Activated T-cell treated with anti-CD3 and anti-CD28 coated beads, Interleukin-2, amount 50 U/mL, for 4 hours (primary cell): ENCODE measurements at regions not wholly inside any gene's neighbourhood (a gene's known extent, or its start where the extent isn't known, plus 50 kb on each side); places are given as distances from the start of the nearest gene placed in this dataset.

Experiments
- ATAC-seq, 2 donors: fragments of 200-7000 bp; cut with Tn5 transposase; one replicate each; pipeline ENCODE4 v1.10.0; 2021
- DNase-seq: peaks from one replicate; pipeline ENCODE4 v3.0.0-alpha.2; 2020
- H3K27me3 Mint-ChIP-seq: one replicate; pipeline ENCODE4 v1.8.0; 2021; ENCODE audit warnings: low read depth, mixed read lengths
- H3K36me3 Mint-ChIP-seq: one replicate; pipeline ENCODE4 v1.8.0; 2022; ENCODE audit warnings: mixed read lengths; ENCODE audit not compliant: insufficient read depth
- H3K4me1 Mint-ChIP-seq: one replicate; pipeline ENCODE4 v1.8.0; 2021; ENCODE audit warnings: low read depth, mixed read lengths
- H3K4me3 Mint-ChIP-seq: one replicate; pipeline ENCODE4 v1.8.0; 2021; ENCODE audit warnings: mild to moderate bottlenecking, moderate library complexity, mixed read lengths
- H3K9me3 Mint-ChIP-seq: one replicate; pipeline ENCODE4 v1.8.0; 2021; ENCODE audit warnings: mixed read lengths

DNA sequence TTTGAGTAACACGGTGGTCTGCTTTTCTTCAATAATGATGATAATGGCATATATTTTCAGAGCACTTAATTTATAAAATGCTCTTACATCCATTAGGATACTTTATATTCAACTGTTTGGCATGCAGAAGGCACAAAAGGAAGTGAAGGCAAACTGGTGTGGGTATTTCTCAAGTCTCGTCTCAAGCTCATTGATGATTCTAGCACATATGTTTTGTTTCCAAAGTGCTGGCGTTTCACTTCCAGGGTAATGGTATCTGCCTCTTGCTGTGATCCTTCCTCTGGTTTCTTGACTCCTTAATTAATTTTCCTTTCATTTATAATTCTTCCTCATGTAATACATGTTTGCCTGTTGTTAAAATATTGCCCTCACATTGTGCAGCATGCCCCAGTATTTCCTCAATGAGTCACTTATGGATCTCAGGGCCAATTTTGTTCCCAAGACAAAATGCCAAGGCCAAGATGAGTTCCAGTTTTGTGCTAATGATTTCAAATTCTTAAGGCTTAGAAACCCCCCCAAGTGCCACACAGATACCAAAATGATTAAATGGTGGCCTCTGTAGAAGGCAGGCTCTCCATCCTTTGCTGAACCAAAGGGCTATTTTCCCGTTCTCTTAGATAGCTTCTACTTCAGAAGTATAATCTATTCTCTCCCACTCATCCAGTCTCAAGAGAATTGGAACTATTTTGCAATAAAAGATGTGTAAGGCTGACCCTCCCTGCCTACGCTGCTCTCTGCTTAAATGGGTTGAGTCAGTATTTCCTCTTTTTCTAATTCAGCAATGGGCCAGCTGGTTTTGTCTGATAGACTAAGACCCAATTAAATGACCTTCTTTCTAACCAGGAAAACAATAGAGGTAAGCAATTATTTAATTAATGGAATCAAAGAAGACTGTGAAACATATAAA is 171.2 kb downstream of the ZNF365 start:
- peaks cover 2% of the 10 kb centered on the region for H3K36me3 Mint-ChIP-seq
- H3K4me3 Mint-ChIP-seq = no peak overlapping the region
- peaks cover 4% of the 10 kb centered on the region for H3K27me3 Mint-ChIP-seq
- H3K4me1 Mint-ChIP-seq = no peaks in the 10 kb centered on the region
- DNase-seq (no peak), ATAC-seq (no peak)
- no peaks in the 10 kb centered on the region for H3K9me3 Mint-ChIP-seq

- H3K4me1 Mint-ChIP-seq = no peaks in the 10 kb centered on the region
- H3K4me3 Mint-ChIP-seq = no peak overlapping the region
- DNase-seq (no peak), ATAC-seq (no peak)
- H3K27me3 Mint-ChIP-seq = peaks cover 4% of the 10 kb centered on the region
- H3K9me3 Mint-ChIP-seq = no peaks in the 10 kb centered on the region
- no peaks in the 10 kb centered on the region for H3K36me3 Mint-ChIP-seq
Measured at GRCh38 chr10:62548686-62549085, 174.5 kb downstream of the ZNF365 start.

GRCh38 chr10:62550173-62550572 is 176.0 kb downstream of the ZNF365 start:
- Mint-ChIP-seq H3K27me3 (peaks cover 8% of the 10 kb centered on the region), H3K4me3 (no peak overlapping the region), H3K9me3 (no peaks in the 10 kb centered on the region), H3K4me1 (no peaks in the 10 kb centered on the region), H3K36me3 (no peaks in the 10 kb centered on the region)
- ATAC-seq (no peak), DNase-seq (no peak)

GRCh38 chr10:62554632-62555199 is 180.5 kb downstream of the ZNF365 start:
- ATAC-seq (peak; percentile 52 to 60), DNase-seq (no peak)
- Mint-ChIP-seq H3K36me3 (no peaks in the 10 kb centered on the region), H3K4me3 (no peak overlapping the region), H3K9me3 (no peaks in the 10 kb centered on the region), H3K27me3 (peaks cover 10% of the 10 kb centered on the region), H3K4me1 (no peaks in the 10 kb centered on the region)

DNA sequence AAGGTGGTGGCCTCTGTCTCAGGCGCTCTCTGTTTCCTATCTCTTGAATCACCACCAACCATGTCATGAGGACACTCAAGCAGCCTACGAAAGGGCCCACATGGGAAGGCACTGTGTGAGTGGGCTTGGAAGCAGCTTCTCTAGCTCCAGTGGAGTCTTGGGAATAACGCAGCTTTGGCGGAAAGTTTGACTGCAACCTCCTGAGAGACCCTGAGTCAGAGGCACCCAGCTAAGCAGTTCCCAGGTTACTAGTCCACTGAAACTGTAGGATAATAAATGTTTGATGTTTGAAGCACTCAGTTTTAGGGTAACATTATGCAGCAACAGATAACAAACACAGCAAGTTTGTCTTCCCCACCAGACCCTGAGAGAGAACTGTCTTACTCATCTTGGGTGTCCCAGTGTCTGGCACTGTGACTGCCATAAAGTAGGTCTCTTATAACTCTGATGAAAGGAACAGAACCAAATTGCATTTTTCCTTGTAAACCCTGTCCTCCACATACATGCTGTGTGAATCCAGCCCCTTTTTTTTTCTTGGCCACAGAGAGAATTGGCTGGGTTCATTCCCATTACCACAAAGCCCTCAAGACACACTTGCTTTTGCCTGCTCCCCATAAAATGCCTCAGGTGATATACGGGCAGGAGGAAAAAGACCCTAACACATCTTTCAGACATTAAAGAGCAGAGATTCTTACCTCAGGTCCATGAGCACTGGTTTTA is 185.5 kb downstream of the ZNF365 start:
- ATAC-seq = no peak
- Mint-ChIP-seq H3K9me3 (no peaks in the 10 kb centered on the region), H3K36me3 (no peaks in the 10 kb centered on the region), H3K4me3 (no peak overlapping the region), H3K27me3 (peaks cover 8% of the 10 kb centered on the region), H3K4me1 (no peaks in the 10 kb centered on the region)
- DNase-seq = no peak

DNA sequence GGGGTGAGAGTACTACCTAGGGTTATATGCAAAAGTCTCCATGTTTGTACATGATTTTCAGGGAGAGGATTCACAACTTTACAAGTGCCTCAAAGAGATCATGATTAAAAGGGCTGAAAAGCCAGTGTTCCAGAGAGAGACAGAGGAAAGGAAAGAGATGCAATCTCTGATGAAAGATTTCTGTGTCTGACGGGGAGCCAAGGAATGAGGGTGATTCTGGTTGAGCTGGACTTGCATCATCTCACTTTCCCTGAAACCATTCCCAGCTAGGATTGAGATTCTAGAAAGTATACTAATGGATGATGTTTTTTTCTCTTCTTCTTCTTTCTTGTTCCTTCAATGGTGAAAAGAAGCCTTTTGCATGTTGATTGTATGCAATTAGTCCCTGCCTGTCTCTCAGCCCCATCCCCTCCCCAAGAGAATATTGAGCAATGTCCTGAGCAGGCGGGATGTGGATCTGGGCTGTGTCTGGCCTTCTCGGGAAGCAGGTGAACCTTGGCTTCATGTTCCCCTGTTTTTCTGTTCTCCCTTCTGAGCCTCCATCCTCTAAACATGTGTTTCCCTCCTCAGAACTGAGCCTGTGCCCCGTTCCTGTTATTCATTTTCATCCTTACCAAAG is 186.1 kb downstream of the ZNF365 start:
- no peak overlapping the region for H3K4me3 Mint-ChIP-seq
- H3K9me3 Mint-ChIP-seq = no peaks in the 10 kb centered on the region
- H3K27me3 Mint-ChIP-seq = peaks cover 4% of the 10 kb centered on the region
- DNase-seq (no peak), ATAC-seq (no peak)
- H3K36me3 Mint-ChIP-seq = no peaks in the 10 kb centered on the region
- no peaks in the 10 kb centered on the region for H3K4me1 Mint-ChIP-seq

DNA sequence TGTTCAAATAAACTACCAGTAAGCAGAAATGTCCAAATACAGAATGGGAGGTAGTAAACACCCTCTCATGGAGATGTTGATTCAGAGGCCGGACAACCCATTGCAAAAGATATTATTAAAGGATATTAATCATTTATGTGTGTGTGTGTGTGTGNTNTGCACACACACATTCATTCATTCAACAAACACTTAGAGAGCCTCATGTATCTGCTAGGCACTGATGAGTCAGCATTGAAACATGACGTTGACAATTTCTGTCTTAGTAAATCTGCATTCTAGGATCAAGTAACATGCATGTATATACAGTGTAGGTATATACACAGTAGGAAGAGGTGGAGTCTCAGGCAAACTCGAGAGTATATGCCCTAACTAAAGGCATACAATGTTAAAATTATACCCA is 187.0 kb downstream of the ZNF365 start:
- no peak for DNase-seq
- H3K36me3 Mint-ChIP-seq = no peaks in the 10 kb centered on the region
- ATAC-seq = no peak
- H3K4me3 Mint-ChIP-seq = no peak overlapping the region
- no peaks in the 10 kb centered on the region for H3K9me3 Mint-ChIP-seq
- peaks cover 7% of the 10 kb centered on the region for H3K27me3 Mint-ChIP-seq
- no peaks in the 10 kb centered on the region for H3K4me1 Mint-ChIP-seq

- Mint-ChIP-seq H3K4me1 (no peaks in the 10 kb centered on the region), H3K27me3 (peaks cover 7% of the 10 kb centered on the region), H3K4me3 (no peak overlapping the region), H3K9me3 (no peaks in the 10 kb centered on the region), H3K36me3 (no peaks in the 10 kb centered on the region)
- DNase-seq (no peak), ATAC-seq (no peak)
Measured at GRCh38 chr10:62562101-62562500, 187.9 kb downstream of the ZNF365 start.

- Mint-ChIP-seq H3K27me3 (peaks cover 7% of the 10 kb centered on the region), H3K9me3 (no peaks in the 10 kb centered on the region), H3K4me1 (no peaks in the 10 kb centered on the region), H3K36me3 (no peaks in the 10 kb centered on the region), H3K4me3 (no peak overlapping the region)
- ATAC-seq (no peak), DNase-seq (no peak)
Measured at GRCh38 chr10:62562795-62563194, 188.6 kb downstream of the ZNF365 start.

DNA sequence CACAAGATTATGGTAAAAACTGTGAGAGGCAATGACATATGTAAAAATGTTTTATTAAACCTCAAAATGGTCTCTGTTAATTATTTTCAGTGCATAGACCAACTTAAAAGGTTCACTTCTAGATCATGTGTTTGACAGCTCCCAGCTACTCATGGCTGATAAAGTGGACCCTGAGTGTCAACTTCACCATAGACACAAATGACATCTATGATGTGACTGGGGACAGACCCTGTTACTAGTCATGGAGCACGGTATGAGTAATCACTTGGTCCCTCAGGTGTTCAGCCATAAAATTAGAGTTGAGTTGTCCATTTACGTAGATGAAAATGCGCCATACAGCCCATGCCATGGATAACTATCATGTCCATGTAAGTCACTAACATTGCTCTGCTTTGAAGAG is 199.8 kb downstream of the ZNF365 start:
- Mint-ChIP-seq H3K4me3 (no peak overlapping the region), H3K4me1 (peaks cover 2% of the 10 kb centered on the region), H3K27me3 (peaks cover 8% of the 10 kb centered on the region), H3K9me3 (no peaks in the 10 kb centered on the region), H3K36me3 (no peaks in the 10 kb centered on the region)
- no peak for ATAC-seq
- no peak for DNase-seq

GRCh38 chr10:62577076-62577475 is 202.9 kb downstream of the ZNF365 start:
- Mint-ChIP-seq H3K9me3 (no peaks in the 10 kb centered on the region), H3K4me1 (no peaks in the 10 kb centered on the region), H3K36me3 (no peaks in the 10 kb centered on the region), H3K4me3 (no peak overlapping the region), H3K27me3 (peaks cover 8% of the 10 kb centered on the region)
- DNase-seq (no peak), ATAC-seq (no peak)

GRCh38 chr10:62577666-62578291 is 203.6 kb downstream of the ZNF365 start:
- H3K9me3 Mint-ChIP-seq = no peaks in the 10 kb centered on the region
- no peaks in the 10 kb centered on the region for H3K4me1 Mint-ChIP-seq
- no peak for DNase-seq
- peaks cover 6% of the 10 kb centered on the region for H3K27me3 Mint-ChIP-seq
- no peak for ATAC-seq
- no peaks in the 10 kb centered on the region for H3K36me3 Mint-ChIP-seq
- no peak overlapping the region for H3K4me3 Mint-ChIP-seq

- no peak for DNase-seq
Measured at GRCh38 chr10:62578301-62578700, 204.1 kb downstream of the ZNF365 start.

GRCh38 chr10:62578916-62579315 is 204.7 kb downstream of the ZNF365 start:
- no peaks in the 10 kb centered on the region for H3K9me3 Mint-ChIP-seq
- no peaks in the 10 kb centered on the region for H3K36me3 Mint-ChIP-seq
- H3K4me1 Mint-ChIP-seq = no peaks in the 10 kb centered on the region
- DNase-seq = no peak
- peaks cover 4% of the 10 kb centered on the region for H3K27me3 Mint-ChIP-seq
- H3K4me3 Mint-ChIP-seq = no peak overlapping the region
- no peak for ATAC-seq

More at GRCh38 chr10:62578301-62578700, 204.1 kb downstream of the ZNF365 start:
- H3K36me3 Mint-ChIP-seq = no peaks in the 10 kb centered on the region
- H3K4me3 Mint-ChIP-seq = no peak overlapping the region
- ATAC-seq = no peak
- no peaks in the 10 kb centered on the region for H3K9me3 Mint-ChIP-seq
- H3K4me1 Mint-ChIP-seq = no peaks in the 10 kb centered on the region
- peaks cover 4% of the 10 kb centered on the region for H3K27me3 Mint-ChIP-seq
